ENCODE measurements at regions not wholly inside any gene's neighbourhood (a gene's known extent, or its start where the extent isn't known, plus 50 kb on each side); places are given as distances from the start of the nearest gene placed in this dataset.

- in situ Hi-C loops (cut with MboI; ENCODE audit: low pct_unique_long_range_greater_than_20kb, low sequenced_read_pairs), result no loop called here
- DNase-seq, result no peak
These were observed 104.8 kb upstream of the MOCS1 start for GRCh38 chr6:40039042-40039441.

GRCh38 chr6:40038626-40039025 is 104.4 kb upstream of the MOCS1 start:
- in situ Hi-C loops (cut with MboI; ENCODE audit: low pct_unique_long_range_greater_than_20kb, low sequenced_read_pairs), result no loop called here
- no peak for DNase-seq

- in situ Hi-C loops (cut with MboI; ENCODE audit: low pct_unique_long_range_greater_than_20kb, low sequenced_read_pairs), result no loop called here
- DNase-seq, result no peak
These were observed 103.0 kb upstream of the MOCS1 start for GRCh38 chr6:40037271-40037670.

GRCh38 chr6:40036186-40036585 is 101.9 kb upstream of the MOCS1 start:
- DNase-seq, result no peak
- in situ Hi-C loops (cut with MboI; ENCODE audit: low pct_unique_long_range_greater_than_20kb, low sequenced_read_pairs), result no loop called here

GRCh38 chr6:40028449-40028848 is 94.2 kb upstream of the MOCS1 start:
- no peak for DNase-seq
- in situ Hi-C loops (cut with MboI; ENCODE audit: low pct_unique_long_range_greater_than_20kb, low sequenced_read_pairs), result no loop called here

GRCh38 chr6:40022867-40023266 is 88.6 kb upstream of the MOCS1 start:
- DNase-seq, result no peak
- in situ Hi-C loops (cut with MboI; ENCODE audit: low pct_unique_long_range_greater_than_20kb, low sequenced_read_pairs), result no loop called here

- in situ Hi-C loops (cut with MboI; ENCODE audit: low pct_unique_long_range_greater_than_20kb, low sequenced_read_pairs), result no loop called here
These were observed 85.9 kb upstream of the MOCS1 start for GRCh38 chr6:40020166-40020565.

GRCh38 chr6:40015530-40015929 is 81.3 kb upstream of the MOCS1 start:
- in situ Hi-C loops (cut with MboI; ENCODE audit: low pct_unique_long_range_greater_than_20kb, low sequenced_read_pairs), result no loop called here
- no peak for DNase-seq

More at GRCh38 chr6:40020166-40020565, 85.9 kb upstream of the MOCS1 start:
- no peak for DNase-seq

- DNase-seq, result no peak
- in situ Hi-C loops (cut with MboI; ENCODE audit: low pct_unique_long_range_greater_than_20kb, low sequenced_read_pairs), result no loop called here
These were observed 77.6 kb upstream of the MOCS1 start for GRCh38 chr6:40011844-40012243.

GRCh38 chr6:40000964-40001515 is 66.8 kb upstream of the MOCS1 start:
- in situ Hi-C loops (cut with MboI; ENCODE audit: low pct_unique_long_range_greater_than_20kb, low sequenced_read_pairs), result no loop called here
- no peak for DNase-seq

- DNase-seq, result peak; percentile 16
- in situ Hi-C loops (cut with MboI; ENCODE audit: low pct_unique_long_range_greater_than_20kb, low sequenced_read_pairs), result loop anchor here (25.0 kb wide), 1 partner anchor 838 kb away; no protein-coding TSS in a partner anchor
These were observed 65.0 kb upstream of the MOCS1 start for GRCh38 chr6:39999006-39999867.

GRCh38 chr6:39998126-39998525 is 63.9 kb upstream of the MOCS1 start:
- in situ Hi-C loops (cut with MboI; ENCODE audit: low pct_unique_long_range_greater_than_20kb, low sequenced_read_pairs), result loop anchor here (25.0 kb wide), 1 partner anchor 839 kb away; no protein-coding TSS in a partner anchor
- no peak for DNase-seq

GRCh38 chr6:39997101-39997635 is 62.9 kb upstream of the MOCS1 start:
- DNase-seq, result no peak

GRCh38 chr6:39995633-39996032 is 61.4 kb upstream of the MOCS1 start:
- in situ Hi-C loops (cut with MboI; ENCODE audit: low pct_unique_long_range_greater_than_20kb, low sequenced_read_pairs), result loop anchor here (25.0 kb wide), 1 partner anchor 842 kb away; no protein-coding TSS in a partner anchor
- no peak for DNase-seq

More at GRCh38 chr6:39997101-39997635, 62.9 kb upstream of the MOCS1 start:
- in situ Hi-C loops (cut with MboI; ENCODE audit: low pct_unique_long_range_greater_than_20kb, low sequenced_read_pairs), result loop anchor here (25.0 kb wide), 1 partner anchor 840 kb away; no protein-coding TSS in a partner anchor

GRCh38 chr6:39992861-39993622 is 58.8 kb upstream of the MOCS1 start:
- no peak for DNase-seq
- in situ Hi-C loops (cut with MboI; ENCODE audit: low pct_unique_long_range_greater_than_20kb, low sequenced_read_pairs), result loop anchor here (25.0 kb wide), 1 partner anchor 844 kb away; no protein-coding TSS in a partner anchor

All from KBM-7 (cell line).